ENCODE measurements at regions not wholly inside any gene's neighbourhood (a gene's known extent, or its start where the extent isn't known, plus 50 kb on each side); places are given as distances from the start of the nearest gene placed in this dataset.
"Not testable (repeated sequence)": the region's sequence is repeated elsewhere in the genome, so short reads cannot be mapped to it uniquely, and the experiment has no call there.

GRCh38 chr15:62419192-62419591, 254.1 kb upstream of the C2CD4B start:
- peaks cover 17% of the 10 kb centered on the region for H3K4me1 ChIP-seq (ENCODE audit: control insufficient read depth, insufficient read depth, low read length, unreplicated experiment)
- no peak overlapping the region for H3K4me3 ChIP-seq (ENCODE audit: low read depth, low read length)
- no peak overlapping the region for H2AFZ ChIP-seq (ENCODE audit: low read length, unreplicated experiment)
- no peaks in the 10 kb centered on the region for H3K27me3 ChIP-seq (ENCODE audit: insufficient read depth, low read length)
- H3K36me3 ChIP-seq (ENCODE audit: insufficient read depth, low read length): no peaks in the 10 kb centered on the region
- H3K79me2 ChIP-seq (ENCODE audit: control insufficient read depth, insufficient read depth, low read length, unreplicated experiment): peaks cover 9% of the 10 kb centered on the region
- H3K27ac ChIP-seq (ENCODE audit: low read depth, low read length): no peak overlapping the region

- H3K4me1 ChIP-seq (ENCODE audit: control insufficient read depth, insufficient read depth, low read length, unreplicated experiment): peaks cover 17% of the 10 kb centered on the region
- H3K36me3 ChIP-seq (ENCODE audit: insufficient read depth, low read length); H3K27me3 ChIP-seq (ENCODE audit: insufficient read depth, low read length); H3K79me2 ChIP-seq (ENCODE audit: control insufficient read depth, insufficient read depth, low read length, unreplicated experiment); H3K27ac ChIP-seq (ENCODE audit: low read depth, low read length); H3K4me3 ChIP-seq (ENCODE audit: low read depth, low read length); H2AFZ ChIP-seq (ENCODE audit: low read length, unreplicated experiment): not testable (repeated sequence)
Observed at GRCh38 chr15:62420371-62420770, 255.3 kb upstream of the C2CD4B start.

GRCh38 chr15:62421289-62421688, 256.2 kb upstream of the C2CD4B start:
- no peaks in the 10 kb centered on the region for H3K27me3 ChIP-seq (ENCODE audit: insufficient read depth, low read length)
- no peak overlapping the region for H3K4me3 ChIP-seq (ENCODE audit: low read depth, low read length)
- peaks cover 9% of the 10 kb centered on the region for H3K79me2 ChIP-seq (ENCODE audit: control insufficient read depth, insufficient read depth, low read length, unreplicated experiment)
- peaks cover 16% of the 10 kb centered on the region for H3K4me1 ChIP-seq (ENCODE audit: control insufficient read depth, insufficient read depth, low read length, unreplicated experiment)
- H2AFZ ChIP-seq (ENCODE audit: low read length, unreplicated experiment): no peak overlapping the region
- no peaks in the 10 kb centered on the region for H3K36me3 ChIP-seq (ENCODE audit: insufficient read depth, low read length)
- no peak overlapping the region for H3K27ac ChIP-seq (ENCODE audit: low read depth, low read length)

- Histone ChIP-seq H3K4me1 (ENCODE audit: control insufficient read depth, insufficient read depth, low read length, unreplicated experiment) (no peaks in the 10 kb centered on the region), H3K4me3 (ENCODE audit: low read depth, low read length) (no peak overlapping the region), H3K27ac (ENCODE audit: low read depth, low read length) (no peak overlapping the region), H3K36me3 (ENCODE audit: insufficient read depth, low read length) (no peaks in the 10 kb centered on the region), H3K27me3 (ENCODE audit: insufficient read depth, low read length) (no peaks in the 10 kb centered on the region), H2AFZ (ENCODE audit: low read length, unreplicated experiment) (no peak overlapping the region), H3K79me2 (ENCODE audit: control insufficient read depth, insufficient read depth, low read length, unreplicated experiment) (no peaks in the 10 kb centered on the region)
Observed at GRCh38 chr15:62426387-62426956, 261.4 kb upstream of the C2CD4B start.

- Histone ChIP-seq H3K4me1 (ENCODE audit: control insufficient read depth, insufficient read depth, low read length, unreplicated experiment) (no peaks in the 10 kb centered on the region), H3K27me3 (ENCODE audit: insufficient read depth, low read length) (no peaks in the 10 kb centered on the region), H3K79me2 (ENCODE audit: control insufficient read depth, insufficient read depth, low read length, unreplicated experiment) (no peaks in the 10 kb centered on the region), H3K36me3 (ENCODE audit: insufficient read depth, low read length) (no peaks in the 10 kb centered on the region), H3K4me3 (ENCODE audit: low read depth, low read length) (no peak overlapping the region), H2AFZ (ENCODE audit: low read length, unreplicated experiment) (no peak overlapping the region), H3K27ac (ENCODE audit: low read depth, low read length) (no peak overlapping the region)
Observed at GRCh38 chr15:62428259-62428658, 263.2 kb upstream of the C2CD4B start.

GRCh38 chr15:62428851-62429598, 263.9 kb upstream of the C2CD4B start:
- Histone ChIP-seq H3K4me1 (ENCODE audit: control insufficient read depth, insufficient read depth, low read length, unreplicated experiment) (no peaks in the 10 kb centered on the region), H3K36me3 (ENCODE audit: insufficient read depth, low read length) (no peaks in the 10 kb centered on the region), H3K4me3 (ENCODE audit: low read depth, low read length) (no peak overlapping the region), H3K27me3 (ENCODE audit: insufficient read depth, low read length) (no peaks in the 10 kb centered on the region), H3K27ac (ENCODE audit: low read depth, low read length) (no peak overlapping the region), H2AFZ (ENCODE audit: low read length, unreplicated experiment) (no peak overlapping the region), H3K79me2 (ENCODE audit: control insufficient read depth, insufficient read depth, low read length, unreplicated experiment) (no peaks in the 10 kb centered on the region)

GRCh38 chr15:62430056-62430455, 265.0 kb upstream of the C2CD4B start:
- Histone ChIP-seq H3K4me1 (ENCODE audit: control insufficient read depth, insufficient read depth, low read length, unreplicated experiment) (no peaks in the 10 kb centered on the region), H3K4me3 (ENCODE audit: low read depth, low read length) (no peak overlapping the region), H3K36me3 (ENCODE audit: insufficient read depth, low read length) (no peaks in the 10 kb centered on the region), H2AFZ (ENCODE audit: low read length, unreplicated experiment) (no peak overlapping the region), H3K27me3 (ENCODE audit: insufficient read depth, low read length) (no peaks in the 10 kb centered on the region), H3K79me2 (ENCODE audit: control insufficient read depth, insufficient read depth, low read length, unreplicated experiment) (no peaks in the 10 kb centered on the region), H3K27ac (ENCODE audit: low read depth, low read length) (no peak overlapping the region)

- Histone ChIP-seq H3K79me2 (ENCODE audit: control insufficient read depth, insufficient read depth, low read length, unreplicated experiment) (no peaks in the 10 kb centered on the region), H3K27ac (ENCODE audit: low read depth, low read length) (no peak overlapping the region), H2AFZ (ENCODE audit: low read length, unreplicated experiment) (no peak overlapping the region), H3K4me3 (ENCODE audit: low read depth, low read length) (no peak overlapping the region), H3K27me3 (ENCODE audit: insufficient read depth, low read length) (no peaks in the 10 kb centered on the region), H3K4me1 (ENCODE audit: control insufficient read depth, insufficient read depth, low read length, unreplicated experiment) (no peaks in the 10 kb centered on the region), H3K36me3 (ENCODE audit: insufficient read depth, low read length) (no peaks in the 10 kb centered on the region)
Observed at GRCh38 chr15:62430552-62430951, 265.5 kb upstream of the C2CD4B start.

- H3K4me3 ChIP-seq (ENCODE audit: low read depth, low read length): no peak overlapping the region
Observed at GRCh38 chr15:62431008-62431797, 266.1 kb upstream of the C2CD4B start.

GRCh38 chr15:62431817-62432216, 266.7 kb upstream of the C2CD4B start:
- no peak overlapping the region for H3K27ac ChIP-seq (ENCODE audit: low read depth, low read length)
- H3K79me2 ChIP-seq (ENCODE audit: control insufficient read depth, insufficient read depth, low read length, unreplicated experiment): no peaks in the 10 kb centered on the region
- H3K27me3 ChIP-seq (ENCODE audit: insufficient read depth, low read length): no peaks in the 10 kb centered on the region
- no peaks in the 10 kb centered on the region for H3K4me1 ChIP-seq (ENCODE audit: control insufficient read depth, insufficient read depth, low read length, unreplicated experiment)
- no peak overlapping the region for H3K4me3 ChIP-seq (ENCODE audit: low read depth, low read length)
- no peak overlapping the region for H2AFZ ChIP-seq (ENCODE audit: low read length, unreplicated experiment)
- no peaks in the 10 kb centered on the region for H3K36me3 ChIP-seq (ENCODE audit: insufficient read depth, low read length)

More at GRCh38 chr15:62431008-62431797, 266.1 kb upstream of the C2CD4B start:
- Histone ChIP-seq H3K27ac (ENCODE audit: low read depth, low read length) (no peak overlapping the region), H3K79me2 (ENCODE audit: control insufficient read depth, insufficient read depth, low read length, unreplicated experiment) (no peaks in the 10 kb centered on the region), H2AFZ (ENCODE audit: low read length, unreplicated experiment) (no peak overlapping the region), H3K36me3 (ENCODE audit: insufficient read depth, low read length) (no peaks in the 10 kb centered on the region), H3K4me1 (ENCODE audit: control insufficient read depth, insufficient read depth, low read length, unreplicated experiment) (no peaks in the 10 kb centered on the region), H3K27me3 (ENCODE audit: insufficient read depth, low read length) (no peaks in the 10 kb centered on the region)
